ENCODE measurements at regions not wholly inside any gene's neighbourhood (a gene's known extent, or its start where the extent isn't known, plus 50 kb on each side); places are given as distances from the start of the nearest gene placed in this dataset.

DNA sequence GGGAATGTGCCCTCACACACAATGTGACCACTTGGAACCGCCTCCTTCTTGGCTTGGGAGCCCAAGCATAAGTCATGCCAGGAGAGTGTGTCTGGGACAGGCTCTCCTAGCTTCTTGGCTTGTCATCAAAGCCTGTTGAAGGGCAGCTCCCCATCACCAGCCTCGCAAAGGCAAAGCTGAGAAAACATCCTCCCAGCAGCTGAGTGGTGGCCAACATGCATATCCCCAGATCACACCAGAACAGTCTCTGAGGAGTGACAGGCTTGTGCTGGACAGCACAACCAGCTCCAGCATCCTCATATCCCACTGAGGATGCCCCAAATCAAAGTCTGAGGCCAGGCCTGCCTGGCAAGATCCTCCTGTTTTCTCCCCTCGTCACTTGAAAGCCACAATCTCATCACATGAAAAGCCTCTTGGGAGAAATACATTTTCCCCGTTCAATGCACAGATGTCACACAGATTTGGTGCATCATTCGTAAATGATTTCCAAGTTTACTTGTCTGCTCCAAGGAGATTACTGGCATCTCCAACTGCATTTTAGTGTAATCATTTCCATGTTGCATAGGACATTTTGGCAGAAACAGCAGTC is 269.3 kb downstream of the TTC32 start:
- no peak overlapping the region for H3K27ac ChIP-seq

DNA sequence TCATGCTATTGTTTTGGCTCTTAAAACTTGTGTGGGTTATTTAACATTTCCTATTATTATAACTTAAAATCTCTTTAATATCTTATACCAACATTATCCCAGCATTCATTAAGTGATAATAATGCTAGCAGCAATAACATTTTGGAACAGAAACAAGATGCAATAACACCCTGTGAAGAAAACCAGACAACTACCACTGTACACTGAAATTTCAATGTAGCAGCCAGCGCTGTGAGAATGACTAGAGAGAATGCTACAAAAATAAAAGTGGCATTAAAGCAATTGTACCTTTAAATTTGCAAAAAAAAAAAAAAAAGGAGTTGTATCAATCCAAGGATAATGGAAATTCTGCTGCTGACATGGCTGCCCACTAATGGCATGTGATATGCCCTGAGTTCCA is 269.9 kb downstream of the TTC32 start:
- no peak overlapping the region for H3K27ac ChIP-seq
- intact Hi-C loops (cut with DNase I): no loop called here
- H3K4me1 ChIP-seq: no peaks in the 10 kb centered on the region
- H3K36me3 ChIP-seq: no peaks in the 10 kb centered on the region
- H3K27me3 ChIP-seq: no peaks in the 10 kb centered on the region
- H3K9me3 ChIP-seq: peaks cover 0 to 16% of the 10 kb centered on the region in 2 donors
- DNase-seq (peak in 2 of 4 donors; percentile 31 to 36), ATAC-seq (no peak)
- TF ChIP-seq, protein P1, sequence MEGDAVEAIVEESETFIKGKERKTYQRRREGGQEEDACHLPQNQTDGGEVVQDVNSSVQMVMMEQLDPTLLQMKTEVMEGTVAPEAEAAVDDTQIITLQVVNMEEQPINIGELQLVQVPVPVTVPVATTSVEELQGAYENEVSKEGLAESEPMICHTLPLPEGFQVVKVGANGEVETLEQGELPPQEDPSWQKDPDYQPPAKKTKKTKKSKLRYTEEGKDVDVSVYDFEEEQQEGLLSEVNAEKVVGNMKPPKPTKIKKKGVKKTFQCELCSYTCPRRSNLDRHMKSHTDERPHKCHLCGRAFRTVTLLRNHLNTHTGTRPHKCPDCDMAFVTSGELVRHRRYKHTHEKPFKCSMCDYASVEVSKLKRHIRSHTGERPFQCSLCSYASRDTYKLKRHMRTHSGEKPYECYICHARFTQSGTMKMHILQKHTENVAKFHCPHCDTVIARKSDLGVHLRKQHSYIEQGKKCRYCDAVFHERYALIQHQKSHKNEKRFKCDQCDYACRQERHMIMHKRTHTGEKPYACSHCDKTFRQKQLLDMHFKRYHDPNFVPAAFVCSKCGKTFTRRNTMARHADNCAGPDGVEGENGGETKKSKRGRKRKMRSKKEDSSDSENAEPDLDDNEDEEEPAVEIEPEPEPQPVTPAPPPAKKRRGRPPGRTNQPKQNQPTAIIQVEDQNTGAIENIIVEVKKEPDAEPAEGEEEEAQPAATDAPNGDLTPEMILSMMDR (IDR thresholded peaks at IDR 0.05): no peak
- no peak overlapping the region for H3K4me3 ChIP-seq

More for the DNA sequence above, 269.3 kb downstream of the TTC32 start:
- DNase-seq (peak in 2 of 4 donors; percentile 74 to 77), ATAC-seq (no peak)
- TF ChIP-seq, protein P1 (IDR thresholded peaks at IDR 0.05): no peak
- no peak overlapping the region for H3K4me3 ChIP-seq
- intact Hi-C loops (cut with DNase I): no loop called here
- no peaks in the 10 kb centered on the region for H3K36me3 ChIP-seq
- H3K27me3 ChIP-seq: no peaks in the 10 kb centered on the region
- peaks cover 0 to 11% of the 10 kb centered on the region in 2 donors for H3K9me3 ChIP-seq
- H3K4me1 ChIP-seq: no peaks in the 10 kb centered on the region

DNA sequence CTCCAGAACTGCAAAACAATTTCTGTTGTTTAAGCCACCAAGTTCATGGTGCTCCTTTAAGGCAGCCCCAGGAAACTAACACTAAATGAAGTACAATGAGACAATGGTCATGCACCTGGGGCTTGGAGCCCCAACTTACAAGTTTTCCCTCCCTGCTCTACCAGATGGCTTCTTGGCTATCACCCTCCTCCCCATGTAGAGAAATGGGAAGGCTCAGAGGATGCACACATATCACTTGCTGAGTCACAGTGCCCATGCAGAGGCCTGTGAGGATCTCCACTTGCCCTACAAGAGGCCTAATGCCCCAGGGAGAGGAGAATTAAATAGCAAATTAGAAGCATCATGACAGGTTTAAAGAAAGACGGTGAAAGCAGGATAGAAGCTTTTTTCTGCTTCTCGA is 270.9 kb downstream of the TTC32 start:
- no peaks in the 10 kb centered on the region for H3K27me3 ChIP-seq
- H3K4me3 ChIP-seq: no peak overlapping the region
- ATAC-seq: no peak
- intact Hi-C loops (cut with DNase I): no loop called here
- peaks cover 0 to 20% of the 10 kb centered on the region in 2 donors for H3K9me3 ChIP-seq
- TF ChIP-seq, protein P1 (IDR thresholded peaks at IDR 0.05): no peak
- H3K36me3 ChIP-seq: no peaks in the 10 kb centered on the region
- no peaks in the 10 kb centered on the region for H3K4me1 ChIP-seq
- H3K27ac ChIP-seq: no peak overlapping the region
- DNase-seq: no peak

DNA sequence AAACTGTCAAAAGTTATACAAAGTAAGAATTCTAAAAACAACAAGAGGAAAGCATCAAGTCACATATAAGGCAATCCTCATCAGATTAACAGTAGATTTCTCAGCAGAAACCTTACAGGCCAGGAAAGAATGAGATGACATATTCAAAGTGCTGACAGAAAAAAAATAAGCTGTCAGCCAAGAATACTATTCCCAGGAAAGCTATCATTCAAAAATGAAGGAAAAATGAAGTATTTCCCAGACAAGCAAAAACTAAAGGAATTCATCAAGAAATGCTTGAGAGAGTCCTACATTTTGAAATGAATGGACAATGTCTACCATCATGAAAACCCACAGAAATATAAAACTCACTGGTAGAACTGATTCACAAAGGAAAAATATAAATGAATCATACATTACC is 268.9 kb upstream of the OSR1 start:
- ATAC-seq: no peak
- H3K36me3 ChIP-seq: no peaks in the 10 kb centered on the region

DNA sequence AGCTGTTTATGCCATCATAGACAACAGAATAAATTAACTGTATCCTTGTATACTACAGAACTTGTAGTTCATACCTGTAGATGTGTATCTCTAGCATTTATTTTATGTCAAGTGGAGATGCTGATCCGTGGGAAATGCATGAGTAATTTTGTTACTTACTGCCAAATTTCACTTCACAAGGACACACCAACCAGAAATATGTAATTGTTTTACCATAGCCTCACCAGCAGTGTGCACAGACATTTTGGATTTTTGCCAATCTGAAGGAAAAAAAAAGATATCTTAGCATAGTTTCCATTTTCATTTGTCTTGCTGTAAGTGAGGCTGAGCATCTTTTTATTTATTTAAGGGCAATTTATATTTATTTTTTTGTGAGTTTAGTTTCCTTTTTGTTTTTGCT is 265.1 kb upstream of the OSR1 start:
- H3K27ac ChIP-seq: no peak overlapping the region
- H3K36me3 ChIP-seq: no peaks in the 10 kb centered on the region
- no peaks in the 10 kb centered on the region for H3K4me1 ChIP-seq
- no peak for ATAC-seq
- DNase-seq: no peak
- intact Hi-C loops (cut with DNase I): no loop called here
- no peaks in the 10 kb centered on the region for H3K27me3 ChIP-seq
- peaks cover 0 to 24% of the 10 kb centered on the region in 2 donors for H3K9me3 ChIP-seq
- no peak overlapping the region for H3K4me3 ChIP-seq
- TF ChIP-seq, protein P1 (IDR thresholded peaks at IDR 0.05): no peak

More for the DNA sequence above, 268.9 kb upstream of the OSR1 start:
- peaks cover 0 to 20% of the 10 kb centered on the region in 2 donors for H3K9me3 ChIP-seq
- intact Hi-C loops (cut with DNase I): no loop called here
- DNase-seq: no peak
- H3K27me3 ChIP-seq: no peaks in the 10 kb centered on the region
- no peak overlapping the region for H3K27ac ChIP-seq
- H3K4me3 ChIP-seq: no peak overlapping the region
- TF ChIP-seq, protein P1 (IDR thresholded peaks at IDR 0.05): no peak
- no peaks in the 10 kb centered on the region for H3K4me1 ChIP-seq

Data from left lung (tissue), 4 donors.